Transverse colon (tissue), 4 donors: ENCODE measurements at regions not wholly inside any gene's neighbourhood (a gene's known extent, or its start where the extent isn't known, plus 50 kb on each side); places are given as distances from the start of the nearest gene placed in this dataset.

Source experiments
- EP300 ChIP-seq: sonication (generic); formaldehyde crosslinking; IDR thresholded peaks from one replicate; pipeline ENCODE4 v1.6.1; 2017; ENCODE audit warnings: antibody characterized with exemption, low read depth
- POLR2A ChIP-seq: fragments of 450-650 bp; IDR thresholded peaks from one replicate; pipeline ENCODE4 v1.6.1; 2016; ENCODE audit warnings: antibody characterized with exemption, mild to moderate bottlenecking, moderate library complexity
- POLR2AphosphoS5 ChIP-seq, 3 donors: sonication (generic); formaldehyde crosslinking; IDR thresholded peaks; one replicate each; pipeline ENCODE4 v1.6.1; 2016; ENCODE audit warnings: antibody characterized with exemption in 3 of 3
- TF ChIP-seq, protein P1 (sequence below), 5 experiments: fragments of 200-600 bp in 3 of 5; fragments of 450-650 bp in 2 of 5; sonication (generic) in 3 of 5; IDR thresholded peaks; 1 replicate in 2 of 5; 2 replicates in 3 of 5; pipeline ENCODE4 v1.5.1; 2016 to 2017; ENCODE audit warnings: antibody characterized with exemption in 5 of 5, inconsistent platforms in 3 of 5, mild to moderate bottlenecking in 2 of 5, moderate library complexity in 1 of 5

DNA sequence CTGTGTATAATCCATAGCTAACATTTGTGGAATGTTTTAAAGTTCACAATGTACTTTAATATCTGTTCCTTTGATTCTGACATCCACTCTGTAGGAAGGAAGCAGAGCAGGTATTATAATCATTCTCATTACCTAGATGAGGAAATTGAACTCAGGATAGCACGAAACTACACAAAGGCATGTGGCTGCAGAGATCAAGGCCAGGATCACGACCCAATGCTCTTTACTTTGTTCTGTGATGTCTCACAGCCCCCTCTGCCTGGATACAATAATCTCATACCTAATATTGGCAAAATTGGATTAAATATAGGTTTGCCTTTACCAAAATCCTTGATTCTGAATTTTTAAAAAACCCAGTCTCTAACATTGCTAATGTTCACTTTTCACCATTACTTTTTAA, 298.0 kb upstream of the KITLG start:
- TF ChIP-seq, protein P1, sequence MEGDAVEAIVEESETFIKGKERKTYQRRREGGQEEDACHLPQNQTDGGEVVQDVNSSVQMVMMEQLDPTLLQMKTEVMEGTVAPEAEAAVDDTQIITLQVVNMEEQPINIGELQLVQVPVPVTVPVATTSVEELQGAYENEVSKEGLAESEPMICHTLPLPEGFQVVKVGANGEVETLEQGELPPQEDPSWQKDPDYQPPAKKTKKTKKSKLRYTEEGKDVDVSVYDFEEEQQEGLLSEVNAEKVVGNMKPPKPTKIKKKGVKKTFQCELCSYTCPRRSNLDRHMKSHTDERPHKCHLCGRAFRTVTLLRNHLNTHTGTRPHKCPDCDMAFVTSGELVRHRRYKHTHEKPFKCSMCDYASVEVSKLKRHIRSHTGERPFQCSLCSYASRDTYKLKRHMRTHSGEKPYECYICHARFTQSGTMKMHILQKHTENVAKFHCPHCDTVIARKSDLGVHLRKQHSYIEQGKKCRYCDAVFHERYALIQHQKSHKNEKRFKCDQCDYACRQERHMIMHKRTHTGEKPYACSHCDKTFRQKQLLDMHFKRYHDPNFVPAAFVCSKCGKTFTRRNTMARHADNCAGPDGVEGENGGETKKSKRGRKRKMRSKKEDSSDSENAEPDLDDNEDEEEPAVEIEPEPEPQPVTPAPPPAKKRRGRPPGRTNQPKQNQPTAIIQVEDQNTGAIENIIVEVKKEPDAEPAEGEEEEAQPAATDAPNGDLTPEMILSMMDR (IDR thresholded peaks at IDR 0.05): no peak
- TF ChIP-seq EP300 (no peak), POLR2A (no peak), POLR2AphosphoS5 (IDR thresholded peaks at IDR 0.05) (no peak)
